ENCODE measurements at regions not wholly inside any gene's neighbourhood (a gene's known extent, or its start where the extent isn't known, plus 50 kb on each side); places are given as distances from the start of the nearest gene placed in this dataset.

DNA sequence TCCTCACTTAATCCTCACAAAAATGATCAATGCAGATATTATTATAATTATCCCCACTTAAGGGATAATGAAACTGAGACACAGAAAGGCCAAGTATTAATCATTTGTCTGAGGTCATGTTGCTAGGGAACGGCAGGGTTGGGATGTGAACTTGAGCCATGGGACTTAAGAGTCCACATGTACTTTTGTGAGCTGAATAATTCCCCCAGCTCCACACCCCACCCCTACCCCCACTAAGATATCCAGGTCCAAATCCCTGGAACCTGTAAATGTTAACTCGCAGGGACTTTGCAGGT, 290.5 kb upstream of the GADL1 start:
- H3K9me3 ChIP-seq (ENCODE audit: low read length): no peaks in the 10 kb centered on the region
- FAIRE-seq (no peak), ATAC-seq (no peak), DNase-seq (ENCODE audit: low spot score) (no peak)
- CTCF ChIA-PET (ENCODE audit: low intra/inter-chr PET ratio, low total read pairs): no interaction called here
- BruUV-seq (replicated peaks): no TSS peak
- WGBS (ENCODE audit: low lambda C conversion rate): 74% methylated on average over 2 of the region's 2 CpGs
- H3K27ac ChIP-seq (ENCODE audit: extremely low read length, insufficient read depth, low read length): no peak overlapping the region
- intact Hi-C loops (cut with micrococcal nuclease; ENCODE audit: unreplicated experiment) (no loop called here), in situ Hi-C loops (cut with HindIII; ENCODE audit: extremely low pct_ligation_motif_present, low pct_unique_long_range_greater_than_20kb) (no loop called here)
- peaks cover 45% of the 10 kb centered on the region for H3K4me1 ChIP-seq (ENCODE audit: insufficient read depth, low read length)
- no peaks in the 10 kb centered on the region for H4K20me1 ChIP-seq (ENCODE audit: insufficient read depth, low read length)
- no peaks in the 10 kb centered on the region for H3K27me3 ChIP-seq (ENCODE audit: control insufficient read depth in 1 of 2, insufficient read depth in 2 of 2, low read length in 2 of 2)
- no peaks in the 10 kb centered on the region for H3K79me2 ChIP-seq (ENCODE audit: insufficient read depth, low read length)
- H3K4me3 ChIP-seq (replicated peaks in 1 of 3; ENCODE audit: insufficient read depth in 1 of 3, low read depth in 2 of 3, low read length in 3 of 3): no peak overlapping the region
- no peaks in the 10 kb centered on the region for H3K36me3 ChIP-seq (replicated peaks in 1 of 2; ENCODE audit: control insufficient read depth in 1 of 2, insufficient read depth in 2 of 2, low read length in 2 of 2)
- no peak overlapping the region for H3K4me2 ChIP-seq (ENCODE audit: low read depth, low read length)
- no peak overlapping the region for H2AFZ ChIP-seq (ENCODE audit: low read length)
- POLR2A ChIA-PET: no interaction called here
- no peak overlapping the region for H3K9ac ChIP-seq (ENCODE audit: insufficient read depth, low read depth, low read length)
- TF ChIP-seq NR2F6 (IDR thresholded peaks at IDR 0.05) (no peak), NR2F6 (CRISPR knock-in tag; IDR thresholded peaks at IDR 0.05) (no peak), REXO4 (CRISPR knock-in tag; IDR thresholded peaks at IDR 0.05; ENCODE audit: borderline replicate concordance) (no peak), HOXA3 (CRISPR knock-in tag; IDR thresholded peaks at IDR 0.05) (no peak), KDM5A (IDR thresholded peaks at IDR 0.05; ENCODE audit: borderline replicate concordance, low read length) (no peak), ZNF24 (IDR thresholded peaks at IDR 0.05) (no peak), ARID4A (CRISPR knock-in tag; IDR thresholded peaks at IDR 0.05; ENCODE audit: borderline replicate concordance) (no peak), ARNT (IDR thresholded peaks at IDR 0.05) (no peak), CBX5 (CRISPR knock-in tag; IDR thresholded peaks at IDR 0.05; ENCODE audit: borderline replicate concordance) (no peak)
- TF ChIP-seq, protein P1, sequence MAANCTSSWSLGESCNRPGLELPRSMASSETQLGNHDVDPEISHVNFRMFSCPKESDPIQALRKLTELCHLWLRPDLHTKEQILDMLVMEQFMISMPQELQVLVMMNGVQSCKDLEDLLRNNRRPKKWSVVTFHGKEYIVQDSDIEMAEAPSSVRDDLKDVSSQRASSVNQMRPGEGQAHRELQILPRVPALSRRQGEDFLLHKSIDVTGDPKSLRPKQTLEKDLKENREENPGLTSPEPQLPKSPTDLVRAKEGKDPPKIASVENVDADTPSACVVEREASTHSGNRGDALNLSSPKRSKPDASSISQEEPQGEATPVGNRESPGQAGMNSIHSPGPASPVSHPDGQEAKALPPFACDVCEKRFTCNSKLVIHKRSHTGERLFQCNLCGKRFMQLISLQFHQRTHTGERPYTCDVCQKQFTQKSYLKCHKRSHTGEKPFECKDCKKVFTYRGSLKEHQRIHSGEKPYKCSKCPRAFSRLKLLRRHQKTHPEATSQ (CRISPR knock-in tag; IDR thresholded peaks at IDR 0.05; ENCODE audit: borderline replicate concordance): no peak
- TF ChIP-seq, protein P2, sequence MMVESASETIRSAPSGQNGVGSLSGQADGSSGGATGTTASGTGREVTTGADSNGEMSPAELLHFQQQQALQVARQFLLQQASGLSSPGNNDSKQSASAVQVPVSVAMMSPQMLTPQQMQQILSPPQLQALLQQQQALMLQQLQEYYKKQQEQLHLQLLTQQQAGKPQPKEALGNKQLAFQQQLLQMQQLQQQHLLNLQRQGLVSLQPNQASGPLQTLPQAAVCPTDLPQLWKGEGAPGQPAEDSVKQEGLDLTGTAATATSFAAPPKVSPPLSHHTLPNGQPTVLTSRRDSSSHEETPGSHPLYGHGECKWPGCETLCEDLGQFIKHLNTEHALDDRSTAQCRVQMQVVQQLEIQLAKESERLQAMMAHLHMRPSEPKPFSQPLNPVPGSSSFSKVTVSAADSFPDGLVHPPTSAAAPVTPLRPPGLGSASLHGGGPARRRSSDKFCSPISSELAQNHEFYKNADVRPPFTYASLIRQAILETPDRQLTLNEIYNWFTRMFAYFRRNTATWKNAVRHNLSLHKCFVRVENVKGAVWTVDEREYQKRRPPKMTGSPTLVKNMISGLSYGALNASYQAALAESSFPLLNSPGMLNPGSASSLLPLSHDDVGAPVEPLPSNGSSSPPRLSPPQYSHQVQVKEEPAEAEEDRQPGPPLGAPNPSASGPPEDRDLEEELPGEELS (CRISPR knock-in tag; IDR thresholded peaks at IDR 0.05): no peak
- TF ChIP-seq, protein P3, sequence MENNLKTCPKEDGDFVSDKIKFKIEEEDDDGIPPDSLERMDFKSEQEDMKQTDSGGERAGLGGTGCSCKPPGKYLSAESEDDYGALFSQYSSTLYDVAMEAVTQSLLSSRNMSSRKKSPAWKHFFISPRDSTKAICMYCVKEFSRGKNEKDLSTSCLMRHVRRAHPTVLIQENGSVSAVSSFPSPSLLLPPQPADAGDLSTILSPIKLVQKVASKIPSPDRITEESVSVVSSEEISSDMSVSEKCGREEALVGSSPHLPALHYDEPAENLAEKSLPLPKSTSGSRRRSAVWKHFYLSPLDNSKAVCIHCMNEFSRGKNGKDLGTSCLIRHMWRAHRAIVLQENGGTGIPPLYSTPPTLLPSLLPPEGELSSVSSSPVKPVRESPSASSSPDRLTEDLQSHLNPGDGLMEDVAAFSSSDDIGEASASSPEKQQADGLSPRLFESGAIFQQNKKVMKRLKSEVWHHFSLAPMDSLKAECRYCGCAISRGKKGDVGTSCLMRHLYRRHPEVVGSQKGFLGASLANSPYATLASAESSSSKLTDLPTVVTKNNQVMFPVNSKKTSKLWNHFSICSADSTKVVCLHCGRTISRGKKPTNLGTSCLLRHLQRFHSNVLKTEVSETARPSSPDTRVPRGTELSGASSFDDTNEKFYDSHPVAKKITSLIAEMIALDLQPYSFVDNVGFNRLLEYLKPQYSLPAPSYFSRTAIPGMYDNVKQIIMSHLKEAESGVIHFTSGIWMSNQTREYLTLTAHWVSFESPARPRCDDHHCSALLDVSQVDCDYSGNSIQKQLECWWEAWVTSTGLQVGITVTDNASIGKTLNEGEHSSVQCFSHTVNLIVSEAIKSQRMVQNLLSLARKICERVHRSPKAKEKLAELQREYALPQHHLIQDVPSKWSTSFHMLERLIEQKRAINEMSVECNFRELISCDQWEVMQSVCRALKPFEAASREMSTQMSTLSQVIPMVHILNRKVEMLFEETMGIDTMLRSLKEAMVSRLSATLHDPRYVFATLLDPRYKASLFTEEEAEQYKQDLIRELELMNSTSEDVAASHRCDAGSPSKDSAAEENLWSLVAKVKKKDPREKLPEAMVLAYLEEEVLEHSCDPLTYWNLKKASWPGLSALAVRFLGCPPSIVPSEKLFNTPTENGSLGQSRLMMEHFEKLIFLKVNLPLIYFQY (CRISPR knock-in tag; IDR thresholded peaks at IDR 0.05; ENCODE audit: borderline replicate concordance): no peak

Data from HepG2 (cell line).